ENCODE measurements at regions not wholly inside any gene's neighbourhood (a gene's known extent, or its start where the extent isn't known, plus 50 kb on each side); places are given as distances from the start of the nearest gene placed in this dataset.

- no peak overlapping the region for H3K27ac ChIP-seq (ENCODE audit: low read length in 2 of 2)
- Mint-ChIP-seq H3K27ac (no peak overlapping the region), H3K27me3 (peaks cover 6% of the 10 kb centered on the region), H3K4me3 (no peak overlapping the region), H3K4me1 (no peaks in the 10 kb centered on the region), H3K9me3 (ENCODE audit: insufficient read depth) (no peaks in the 10 kb centered on the region)
- no peaks in the 10 kb centered on the region for H3K36me3 ChIP-seq (replicated peaks in 1 of 2; ENCODE audit: control extremely low read depth in 1 of 2, control insufficient read depth in 1 of 2, extremely low read depth in 1 of 2, insufficient read depth in 2 of 2, low read length in 1 of 2)
- no peaks in the 10 kb centered on the region for H3K79me2 ChIP-seq (ENCODE audit: control insufficient read depth, insufficient read depth, low read length)
- H2AFZ ChIP-seq (ENCODE audit: insufficient read depth, low read depth, low read length, poor library complexity, severe bottlenecking): no peak overlapping the region
- no peak for TF ChIP-seq CTCF (IDR thresholded peaks at IDR 0.05)
- no peak for TF ChIP-seq EZH2 (IDR thresholded peaks at IDR 0.05; ENCODE audit: borderline replicate concordance, insufficient read depth, low read depth, low read length, poor library complexity, severe bottlenecking)
- peaks cover 0 to 2% (median 0%) of the 10 kb centered on the region in 4 experiments for H3K27me3 ChIP-seq (replicated peaks in 1 of 4; ENCODE audit: control extremely low read depth in 1 of 4, control insufficient read depth in 3 of 4, insufficient read depth in 4 of 4, low read length in 3 of 4)
- H3K4me2 ChIP-seq (replicated peaks; ENCODE audit: low read depth, low read length, poor library complexity, severe bottlenecking): no peak overlapping the region
- no peak overlapping the region for H3K9ac ChIP-seq (ENCODE audit: low read length)
- ATAC-seq (ENCODE audit: low read depth) (no peak), DNase-seq (no peak)
- 87% methylated on average over 8 of the region's 9 CpGs for WGBS (ENCODE audit: insufficient coverage)
- no peaks in the 10 kb centered on the region for H4K20me1 ChIP-seq (ENCODE audit: control insufficient read depth, insufficient read depth, low read length, poor library complexity, severe bottlenecking)
- ChIA-PET CTCF (no interaction called here), POLR2A (no interaction called here)
- no peak overlapping the region for H3K4me3 ChIP-seq (ENCODE audit: control extremely low read depth in 1 of 5, extremely low read depth in 1 of 5, insufficient read depth in 1 of 5, low read depth in 2 of 5, low read length in 4 of 5)
- H3K9me3 ChIP-seq (ENCODE audit: control extremely low read depth in 1 of 3, control insufficient read depth in 2 of 3, insufficient read depth in 1 of 3, low read length in 2 of 3): peaks cover 0 to 3% (median 0%) of the 10 kb centered on the region in 3 donors
- intact Hi-C loops (cut with micrococcal nuclease): no loop called here
- H3K4me1 ChIP-seq (ENCODE audit: control insufficient read depth in 2 of 2, insufficient read depth in 2 of 2, low read length in 2 of 2): no peaks in the 10 kb centered on the region
Observed at GRCh38 chr10:2905851-2906250, 161.5 kb upstream of the PFKP start.

- Histone ChIP-seq H3K27me3 (replicated peaks in 1 of 4; ENCODE audit: control extremely low read depth in 1 of 4, control insufficient read depth in 3 of 4, insufficient read depth in 4 of 4, low read length in 3 of 4) (peaks cover 0 to 2% (median 0%) of the 10 kb centered on the region in 4 experiments), H3K9ac (ENCODE audit: low read length) (no peak overlapping the region), H3K36me3 (replicated peaks in 1 of 2; ENCODE audit: control extremely low read depth in 1 of 2, control insufficient read depth in 1 of 2, extremely low read depth in 1 of 2, insufficient read depth in 2 of 2, low read length in 1 of 2) (no peaks in the 10 kb centered on the region), H3K4me1 (ENCODE audit: control insufficient read depth in 2 of 2, insufficient read depth in 2 of 2, low read length in 2 of 2) (no peaks in the 10 kb centered on the region), H3K79me2 (ENCODE audit: control insufficient read depth, insufficient read depth, low read length) (no peaks in the 10 kb centered on the region), H4K20me1 (ENCODE audit: control insufficient read depth, insufficient read depth, low read length, poor library complexity, severe bottlenecking) (no peaks in the 10 kb centered on the region), H3K4me2 (replicated peaks; ENCODE audit: low read depth, low read length, poor library complexity, severe bottlenecking) (no peak overlapping the region), H3K9me3 (ENCODE audit: control extremely low read depth in 1 of 3, control insufficient read depth in 2 of 3, insufficient read depth in 1 of 3, low read length in 2 of 3) (peaks cover 0 to 4% (median 0%) of the 10 kb centered on the region in 3 donors), H3K27ac (ENCODE audit: low read length in 2 of 2) (no peak overlapping the region), H3K4me3 (ENCODE audit: control extremely low read depth in 1 of 5, extremely low read depth in 1 of 5, insufficient read depth in 1 of 5, low read depth in 2 of 5, low read length in 4 of 5) (no peak overlapping the region), H2AFZ (ENCODE audit: insufficient read depth, low read depth, low read length, poor library complexity, severe bottlenecking) (no peak overlapping the region)
- Mint-ChIP-seq H3K4me1 (no peaks in the 10 kb centered on the region), H3K4me3 (no peak overlapping the region), H3K27ac (no peak overlapping the region), H3K27me3 (peaks cover 6% of the 10 kb centered on the region), H3K9me3 (ENCODE audit: insufficient read depth) (no peaks in the 10 kb centered on the region)
- POLR2A ChIA-PET: no interaction called here
- TF ChIP-seq CTCF (IDR thresholded peaks at IDR 0.05) (no peak), EZH2 (IDR thresholded peaks at IDR 0.05; ENCODE audit: borderline replicate concordance, insufficient read depth, low read depth, low read length, poor library complexity, severe bottlenecking) (no peak)
- CTCF ChIA-PET: no interaction called here
- WGBS (ENCODE audit: insufficient coverage): 76% methylated on average over 6 of the region's 6 CpGs
- intact Hi-C loops (cut with micrococcal nuclease): no loop called here
- DNase-seq (no peak), ATAC-seq (ENCODE audit: low read depth) (no peak)
Observed at GRCh38 chr10:2900530-2900929, 166.8 kb upstream of the PFKP start.

All from B cell (primary cell).